Ishikawa (cell line): ENCODE measurements at regions not wholly inside any gene's neighbourhood (a gene's known extent, or its start where the extent isn't known, plus 50 kb on each side); places are given as distances from the start of the nearest gene placed in this dataset.

Experiments
- CEBPB ChIP-seq: IDR thresholded peaks from 2 replicates; pipeline ENCODE4 v1.6.1; 2012
- EGR1 ChIP-seq: IDR thresholded peaks from 2 replicates; pipeline ENCODE4 v1.6.1; 2012
- EP300 ChIP-seq: IDR thresholded peaks from 2 replicates; pipeline ENCODE4 v1.6.1; 2012; ENCODE audit warnings: borderline replicate concordance
- FOXM1 ChIP-seq: IDR thresholded peaks from 2 replicates; pipeline ENCODE4 v1.6.1; 2012; ENCODE audit warnings: low read depth, borderline replicate concordance
- MAX ChIP-seq: IDR thresholded peaks from 2 replicates; pipeline ENCODE4 v1.6.1; 2012
- RAD21 ChIP-seq: IDR thresholded peaks from 2 replicates; pipeline ENCODE4 v1.6.1; 2012; ENCODE audit warnings: low read depth
- TAF1 ChIP-seq: IDR thresholded peaks from 2 replicates; pipeline ENCODE4 v1.6.1; 2012; ENCODE audit warnings: low read depth, mild to moderate bottlenecking
- USF1 ChIP-seq: IDR thresholded peaks from 2 replicates; pipeline ENCODE4 v1.6.1; 2012
- ZBTB7A ChIP-seq: IDR thresholded peaks from 2 replicates; pipeline ENCODE4 v1.6.1; 2012; ENCODE audit warnings: low read depth
- TF ChIP-seq, protein P1 (sequence below): IDR thresholded peaks from 2 replicates; pipeline ENCODE4 v1.6.1; 2012; ENCODE audit warnings: low read depth, mild to moderate bottlenecking

- TF ChIP-seq EP300 (no peak), RAD21 (no peak), MAX (no peak), TAF1 (no peak), EGR1 (no peak), FOXM1 (no peak), ZBTB7A (no peak), USF1 (no peak), CEBPB (no peak)
- TF ChIP-seq, protein P1, sequence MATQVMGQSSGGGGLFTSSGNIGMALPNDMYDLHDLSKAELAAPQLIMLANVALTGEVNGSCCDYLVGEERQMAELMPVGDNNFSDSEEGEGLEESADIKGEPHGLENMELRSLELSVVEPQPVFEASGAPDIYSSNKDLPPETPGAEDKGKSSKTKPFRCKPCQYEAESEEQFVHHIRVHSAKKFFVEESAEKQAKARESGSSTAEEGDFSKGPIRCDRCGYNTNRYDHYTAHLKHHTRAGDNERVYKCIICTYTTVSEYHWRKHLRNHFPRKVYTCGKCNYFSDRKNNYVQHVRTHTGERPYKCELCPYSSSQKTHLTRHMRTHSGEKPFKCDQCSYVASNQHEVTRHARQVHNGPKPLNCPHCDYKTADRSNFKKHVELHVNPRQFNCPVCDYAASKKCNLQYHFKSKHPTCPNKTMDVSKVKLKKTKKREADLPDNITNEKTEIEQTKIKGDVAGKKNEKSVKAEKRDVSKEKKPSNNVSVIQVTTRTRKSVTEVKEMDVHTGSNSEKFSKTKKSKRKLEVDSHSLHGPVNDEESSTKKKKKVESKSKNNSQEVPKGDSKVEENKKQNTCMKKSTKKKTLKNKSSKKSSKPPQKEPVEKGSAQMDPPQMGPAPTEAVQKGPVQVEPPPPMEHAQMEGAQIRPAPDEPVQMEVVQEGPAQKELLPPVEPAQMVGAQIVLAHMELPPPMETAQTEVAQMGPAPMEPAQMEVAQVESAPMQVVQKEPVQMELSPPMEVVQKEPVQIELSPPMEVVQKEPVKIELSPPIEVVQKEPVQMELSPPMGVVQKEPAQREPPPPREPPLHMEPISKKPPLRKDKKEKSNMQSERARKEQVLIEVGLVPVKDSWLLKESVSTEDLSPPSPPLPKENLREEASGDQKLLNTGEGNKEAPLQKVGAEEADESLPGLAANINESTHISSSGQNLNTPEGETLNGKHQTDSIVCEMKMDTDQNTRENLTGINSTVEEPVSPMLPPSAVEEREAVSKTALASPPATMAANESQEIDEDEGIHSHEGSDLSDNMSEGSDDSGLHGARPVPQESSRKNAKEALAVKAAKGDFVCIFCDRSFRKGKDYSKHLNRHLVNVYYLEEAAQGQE, result no peak
Measured at GRCh38 chr13:44853641-44854040, 135.6 kb downstream of the NUFIP1 start.
